HuH-7 (cell line): ENCODE measurements at regions not wholly inside any gene's neighbourhood (a gene's known extent, or its start where the extent isn't known, plus 50 kb on each side); places are given as distances from the start of the nearest gene placed in this dataset.
"Not testable (repeated sequence)": the region's sequence is repeated elsewhere in the genome, so short reads cannot be mapped to it uniquely, and the experiment has no call there.

Experiments used
- DNase-seq: peaks from one replicate; pipeline ENCODE4 v3.0.0; 2011; ENCODE audit warnings: low spot score

DNA sequence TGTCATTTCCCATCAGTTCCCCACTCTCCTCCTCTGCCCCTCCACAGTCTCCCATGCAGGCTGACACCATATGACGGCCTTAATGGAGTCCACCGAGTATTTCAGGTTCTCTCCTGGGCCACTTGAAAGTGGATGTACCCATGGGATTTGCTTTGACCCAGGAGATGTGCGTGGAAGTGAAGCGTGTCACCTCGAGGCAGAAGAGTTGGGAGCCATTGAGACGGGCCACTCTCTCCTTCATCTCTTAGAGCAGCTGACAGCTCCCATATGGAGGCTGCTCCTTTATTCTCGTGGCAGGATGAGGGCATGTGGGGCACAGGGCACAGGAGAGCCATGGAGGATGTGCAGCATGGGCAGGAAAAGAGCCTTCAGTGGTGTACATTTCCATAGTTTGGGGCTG is 144.7 kb upstream of the CRYM start:
- DNase-seq, result not testable (repeated sequence)

DNA sequence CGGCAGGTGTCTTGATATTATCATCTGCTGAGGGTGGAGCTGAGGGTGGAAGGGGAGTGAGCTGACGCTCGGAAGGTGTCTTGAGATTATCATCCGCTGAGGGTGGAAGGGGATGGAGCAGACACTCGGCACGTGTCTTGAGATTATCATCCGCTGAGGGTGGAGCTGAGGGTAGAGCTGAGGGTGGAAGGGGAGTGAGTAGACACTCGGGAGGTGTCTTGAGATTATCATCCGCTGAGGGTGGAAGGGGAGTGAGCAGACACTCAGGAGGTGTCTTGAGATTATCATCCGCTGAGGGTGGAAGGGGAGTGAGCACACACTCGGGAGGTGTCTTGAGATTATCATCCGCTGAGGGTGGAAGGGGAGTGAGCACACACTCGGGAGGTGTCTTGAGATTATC is 126.6 kb upstream of the CRYM start:
- not testable (repeated sequence) for DNase-seq

GRCh38 chr16:21397866-21398265 is 119.8 kb upstream of the CRYM start:
- DNase-seq, result not testable (repeated sequence)

DNA sequence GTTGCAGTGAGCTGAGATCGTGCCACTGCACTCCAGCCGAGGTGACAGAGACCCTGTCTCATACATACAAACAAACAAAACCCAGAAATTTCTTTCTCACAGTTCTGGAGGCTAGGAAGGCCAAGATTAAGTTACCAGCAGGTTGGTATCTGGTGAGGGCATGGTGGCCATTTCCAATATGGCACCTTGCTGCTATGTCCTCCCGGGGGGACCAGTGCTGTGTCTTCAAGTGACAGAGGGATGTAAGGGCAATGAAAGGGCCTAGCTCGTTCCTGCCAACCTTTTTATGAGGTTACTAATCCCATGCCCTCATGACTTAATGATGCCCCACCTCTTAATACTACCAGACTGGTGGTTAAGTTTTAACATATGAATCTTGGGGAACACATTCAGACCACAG is 118.5 kb upstream of the CRYM start:
- DNase-seq, result not testable (repeated sequence)

- DNase-seq, result not testable (repeated sequence)
Observed at GRCh38 chr16:21390634-21391033, 112.5 kb upstream of the CRYM start.

DNA sequence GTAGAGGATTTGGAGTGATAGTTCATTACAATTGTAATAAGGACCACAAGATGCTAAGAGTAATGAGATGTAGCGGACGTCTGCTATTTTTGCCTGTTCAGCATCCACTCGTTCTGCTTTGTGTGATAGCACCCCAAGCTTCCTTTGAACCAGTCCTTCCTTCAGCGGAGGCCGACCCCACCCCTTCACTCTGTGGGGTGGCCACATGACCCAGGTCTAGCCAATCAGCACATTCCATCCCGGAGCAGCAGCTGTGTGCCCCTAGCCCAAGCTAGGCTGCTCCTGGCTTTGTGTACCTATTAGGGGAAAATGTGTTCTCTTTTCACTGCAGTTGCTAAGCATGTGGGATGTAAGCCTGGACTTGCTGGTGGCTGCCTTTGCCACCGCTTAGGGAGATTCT is 111.8 kb upstream of the CRYM start:
- DNase-seq, result not testable (repeated sequence)

DNA sequence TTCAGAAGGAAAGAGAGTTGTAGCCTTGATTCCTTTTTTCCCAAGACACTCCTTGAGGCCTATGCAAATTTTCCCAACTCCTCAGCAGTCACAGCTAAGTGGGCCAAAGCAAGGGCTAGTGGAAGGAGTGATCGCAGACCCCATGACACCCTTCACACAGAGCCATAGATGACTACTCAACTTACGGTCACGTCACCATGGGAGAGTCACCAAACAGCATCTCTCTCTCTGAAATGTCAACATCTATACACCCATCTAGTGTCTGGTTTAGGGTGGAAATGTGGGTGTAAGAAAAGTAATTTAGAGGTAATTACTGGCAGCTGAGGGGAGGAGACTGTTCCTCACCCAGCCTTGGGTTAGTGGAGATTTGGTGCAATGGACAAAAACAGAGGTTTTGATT is 109.7 kb upstream of the CRYM start:
- DNase-seq, result not testable (repeated sequence)

DNA sequence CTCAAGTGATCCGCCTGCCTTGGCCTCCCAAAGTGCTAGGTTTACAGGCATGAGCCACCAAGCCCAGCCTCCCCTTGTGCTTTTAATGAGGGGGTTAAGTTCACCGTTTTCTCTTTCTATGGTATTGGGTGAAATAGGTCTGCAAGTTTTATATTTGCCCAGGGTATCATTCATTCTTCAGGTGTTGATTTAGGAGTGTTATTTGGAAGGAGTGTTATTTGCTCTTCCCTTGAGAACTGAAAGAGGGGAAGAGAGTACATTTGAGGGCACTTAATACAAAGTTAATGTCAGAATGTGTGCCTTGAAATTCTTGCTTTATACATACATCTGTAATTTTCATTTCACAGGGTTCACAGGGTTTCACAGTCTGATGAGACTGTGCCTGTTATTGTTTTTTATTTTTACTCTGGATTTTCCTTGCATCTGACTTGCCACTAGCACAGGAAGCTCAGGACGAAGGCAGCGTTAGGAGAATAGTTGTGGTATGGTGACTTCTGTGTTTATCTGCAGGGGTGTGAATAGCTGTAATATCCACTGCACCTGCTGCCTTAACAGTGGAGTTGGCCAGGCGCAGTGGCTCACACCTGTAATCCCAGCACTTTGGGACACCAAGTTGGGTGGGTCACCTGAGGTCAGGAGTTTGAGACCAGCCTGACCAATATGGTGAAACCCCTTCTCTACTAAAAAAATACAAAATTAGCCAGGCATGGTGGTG is 108.3 kb upstream of the CRYM start:
- DNase-seq, result not testable (repeated sequence)

GRCh38 chr16:21383682-21384081 is 105.6 kb upstream of the CRYM start:
- not testable (repeated sequence) for DNase-seq

GRCh38 chr16:21379645-21380044 is 101.6 kb upstream of the CRYM start:
- not testable (repeated sequence) for DNase-seq

DNA sequence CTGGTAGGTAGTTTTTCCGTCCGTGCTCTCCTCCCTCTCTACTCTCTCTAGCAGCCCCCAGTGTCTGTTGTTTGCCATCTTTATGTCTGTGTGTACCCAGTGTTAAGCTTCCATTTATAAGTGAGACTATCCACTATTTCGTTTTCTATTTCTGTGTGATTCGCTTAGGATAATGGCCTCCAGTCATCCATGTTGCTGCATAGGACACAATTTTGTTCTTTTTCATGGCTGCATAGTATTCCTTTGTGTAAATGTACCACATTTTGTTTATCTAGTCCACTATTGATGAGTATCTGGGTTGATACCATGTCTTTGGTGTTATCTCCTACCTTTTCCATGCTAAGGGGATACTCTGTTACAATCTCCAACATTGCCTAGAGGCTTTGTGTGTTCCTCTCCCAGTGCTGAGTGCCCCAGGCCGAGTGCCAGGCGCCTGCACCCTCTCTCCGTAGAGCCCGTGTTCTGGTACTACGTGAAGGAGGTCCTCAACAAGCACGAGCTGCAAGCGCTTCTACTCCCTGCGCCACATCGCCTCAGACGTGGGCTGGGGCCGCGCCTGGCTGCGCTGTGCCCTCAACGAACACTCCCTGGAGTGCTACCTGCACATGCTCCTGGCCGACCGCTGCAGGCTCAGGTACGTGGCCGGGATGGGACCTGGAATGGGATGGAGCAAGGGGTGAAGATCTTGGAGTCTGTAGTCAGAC is 98.3 kb upstream of the CRYM start:
- DNase-seq, result not testable (repeated sequence)

DNA sequence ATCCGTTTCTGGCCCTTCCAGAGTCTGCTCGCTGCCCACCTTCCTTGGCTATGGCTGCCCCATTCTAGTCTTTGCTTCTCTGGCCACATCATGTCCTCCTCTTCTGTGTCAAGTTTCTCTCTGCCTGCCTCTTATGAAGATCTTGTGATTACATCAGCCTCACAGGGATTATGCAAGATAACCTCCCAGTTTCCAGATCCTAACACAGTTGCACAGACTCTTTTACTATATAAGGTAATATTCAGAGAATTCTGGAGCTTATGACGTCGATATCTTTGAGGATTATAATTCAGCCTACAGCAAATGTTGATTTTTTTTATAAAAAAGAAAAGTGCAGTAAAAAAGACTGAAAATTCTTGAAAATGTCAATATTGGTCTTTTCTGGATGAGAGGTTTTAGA is 97.2 kb upstream of the CRYM start:
- not testable (repeated sequence) for DNase-seq

- DNase-seq, result not testable (repeated sequence)
Observed at GRCh38 chr16:21373454-21373853, 95.4 kb upstream of the CRYM start.

GRCh38 chr16:21372862-21373261 is 94.8 kb upstream of the CRYM start:
- not testable (repeated sequence) for DNase-seq

- DNase-seq, result not testable (repeated sequence)
Observed at GRCh38 chr16:21372162-21372835, 94.2 kb upstream of the CRYM start.

DNA sequence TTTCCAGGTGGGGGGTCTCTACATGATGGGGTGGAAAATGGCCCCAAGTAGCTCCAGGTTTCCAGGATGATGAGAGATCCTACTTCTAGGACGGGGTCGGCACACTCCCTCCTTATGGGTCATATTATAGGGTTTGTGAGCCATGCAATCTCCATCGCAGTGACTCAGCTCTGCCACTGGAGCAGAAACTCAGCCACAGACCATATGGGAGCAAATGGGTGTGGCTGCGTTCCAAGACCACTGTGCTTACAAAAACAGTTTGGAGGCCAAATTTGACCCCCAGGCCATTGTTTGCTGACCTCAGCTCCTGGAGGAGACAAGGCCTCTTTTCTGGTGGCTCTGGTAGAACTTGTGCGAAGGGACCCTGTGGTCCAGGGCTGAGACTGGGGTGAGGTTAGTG is 92.7 kb upstream of the CRYM start:
- DNase-seq, result not testable (repeated sequence)

DNA sequence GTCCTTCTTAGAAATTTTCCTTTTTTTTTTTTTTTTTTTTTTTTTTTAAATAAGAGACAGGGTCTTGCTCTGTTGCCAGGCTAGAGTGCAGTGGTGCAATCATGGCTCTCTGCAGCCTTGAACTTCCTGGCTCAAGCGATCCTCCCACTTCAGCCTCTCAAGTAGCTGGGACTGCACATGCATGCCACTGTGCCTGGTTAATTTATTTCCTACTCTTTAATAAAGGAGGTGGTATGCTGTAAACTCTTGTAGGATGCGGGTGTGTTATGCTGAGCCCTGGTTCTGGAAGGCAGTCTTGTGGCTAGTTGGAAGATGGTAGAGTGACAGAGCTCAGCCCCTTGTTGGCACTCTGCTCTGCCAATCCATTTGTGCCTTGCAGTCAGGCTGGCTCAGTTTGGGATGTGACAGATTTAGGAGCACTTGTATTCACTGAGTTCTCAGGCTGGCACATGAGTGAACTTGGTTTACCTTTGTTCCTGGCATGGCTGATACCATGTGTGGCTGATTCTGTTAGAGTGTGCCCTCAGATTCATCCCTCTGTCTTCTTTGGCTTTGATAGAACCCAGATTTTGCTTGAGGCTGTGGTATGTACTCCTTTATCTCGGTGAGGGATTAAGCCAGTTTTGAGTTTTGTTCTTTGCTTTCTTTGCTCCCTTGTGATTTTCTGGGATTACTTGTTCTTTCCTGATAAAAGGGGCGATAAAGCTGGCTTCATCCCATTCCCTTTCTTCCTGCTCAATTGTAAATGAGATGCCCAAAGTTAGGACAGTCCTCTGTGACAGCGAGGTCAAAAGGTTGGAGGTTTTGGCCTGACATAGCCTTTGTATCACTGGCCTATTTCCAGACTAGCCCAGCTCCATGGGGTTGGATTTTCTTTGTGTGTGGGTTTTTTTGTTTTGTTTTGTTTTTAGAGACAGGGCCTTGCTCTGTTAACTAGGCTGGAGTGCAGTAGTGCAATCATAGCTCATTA is 91.2 kb upstream of the CRYM start:
- not testable (repeated sequence) for DNase-seq

GRCh38 chr16:21367733-21368421 is 89.8 kb upstream of the CRYM start:
- DNase-seq, result not testable (repeated sequence)

DNA sequence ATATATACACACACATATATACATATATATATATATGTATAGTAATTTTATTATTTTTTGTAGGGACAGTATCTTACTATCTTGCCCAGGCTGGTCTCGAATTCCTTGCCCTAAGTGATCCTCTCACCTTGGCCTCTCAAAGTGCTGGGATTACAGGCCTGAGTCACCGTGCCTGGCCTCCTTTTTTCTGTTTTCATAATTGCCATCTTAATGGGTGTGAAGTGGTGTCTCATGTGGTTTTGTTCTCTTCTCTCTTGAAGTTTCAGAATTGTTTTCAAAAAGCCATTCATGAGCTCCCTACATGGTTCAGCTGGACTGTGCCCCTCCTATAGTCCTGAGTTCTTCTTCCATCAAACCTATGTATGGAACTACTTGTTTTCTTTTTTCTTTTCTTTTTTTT is 88.9 kb upstream of the CRYM start:
- DNase-seq, result not testable (repeated sequence)

DNA sequence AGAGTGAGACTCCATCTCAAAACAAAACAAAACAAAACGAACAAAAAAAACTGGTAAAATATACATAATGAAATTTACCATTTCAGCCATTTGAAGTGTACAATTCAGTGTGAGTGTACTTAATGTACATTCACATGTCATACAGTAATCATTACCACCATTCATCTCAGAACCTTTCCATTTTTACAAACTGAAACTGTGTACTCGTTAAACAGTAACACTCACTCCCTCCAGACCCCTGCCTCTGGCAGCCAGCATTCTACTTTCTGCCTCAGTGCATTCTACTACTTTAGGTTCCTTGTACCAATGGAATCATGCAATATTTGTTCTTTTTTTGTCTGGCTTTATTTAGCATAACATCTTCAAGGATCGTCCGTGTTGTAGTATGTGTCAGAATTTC is 87.5 kb upstream of the CRYM start:
- not testable (repeated sequence) for DNase-seq
